ENCODE measurements at regions not wholly inside any gene's neighbourhood (a gene's known extent, or its start where the extent isn't known, plus 50 kb on each side); places are given as distances from the start of the nearest gene placed in this dataset.

- ATAC-seq (no peak), FAIRE-seq (no peak), DNase-seq (ENCODE audit: extremely low read depth in 1 of 4, low spot score in 3 of 4) (no peak)
- in situ Hi-C loops (cut with MboI) (no loop called here), intact Hi-C loops (cut with micrococcal nuclease) (no loop called here)
- Histone ChIP-seq H3K9ac (ENCODE audit: insufficient read depth in 1 of 2, low read depth in 2 of 2, low read length in 2 of 2) (no peak overlapping the region), H3K4me2 (ENCODE audit: insufficient read depth, low read length) (no peak overlapping the region), H3K9me1 (ENCODE audit: control insufficient read depth, insufficient read depth, low read length) (peaks cover 3% of the 10 kb centered on the region), H3K79me2 (ENCODE audit: control insufficient read depth, insufficient read depth, low read length) (peaks cover 28% of the 10 kb centered on the region), H3K4me1 (replicated peaks in 1 of 2; ENCODE audit: control insufficient read depth in 2 of 2, insufficient read depth in 2 of 2, low read length in 2 of 2) (peaks cover 4 to 7% of the 10 kb centered on the region in 2 experiments; a peak in 4 of 5 replicates), H2AFZ (ENCODE audit: low read depth, low read length) (no peak overlapping the region), H3K27me3 (ENCODE audit: control insufficient read depth in 2 of 2, insufficient read depth in 2 of 2, low read length in 2 of 2) (no peaks in the 10 kb centered on the region), H3K27ac (ENCODE audit: extremely low read depth, low read depth, low read length) (no peak overlapping the region), H4K20me1 (replicated peaks; ENCODE audit: control insufficient read depth, insufficient read depth, low read length) (peaks cover 7% of the 10 kb centered on the region; the same call in 1 of the 2 replicates), H3K4me3 (no peak overlapping the region), H3K36me3 (ENCODE audit: control insufficient read depth, insufficient read depth, low read length) (peaks cover 74% of the 10 kb centered on the region; the same call in 2 of the 3 replicates), H3K9me3 (replicated peaks; ENCODE audit: control insufficient read depth, insufficient read depth, low read depth, low read length) (no peaks in the 10 kb centered on the region)
- WGBS (ENCODE audit: insufficient coverage, low coverage, missing lambda C conversion rate): 59% methylated on average over 2 of the region's 2 CpGs
- CTCF ChIA-PET (ENCODE audit: low intra/inter-chr PET ratio): no interaction called here
- TF ChIP-seq MCM3 (IDR thresholded peaks at IDR 0.05) (no peak), SPI1 (IDR thresholded peaks at IDR 0.05; ENCODE audit: borderline replicate concordance, low read depth, low read length) (peak; percentile 84)
- no TSS peak for BruUV-seq (replicated peaks)
- POLR2A ChIA-PET: interaction anchor here (1.2 kb wide), 1 partner anchor 13 kb away, joined by 5 read pairs; no protein-coding TSS in a partner anchor
Observed at GRCh38 chr22:35203583-35203982, 53.7 kb upstream of the HMGXB4 start.

- Histone ChIP-seq H3K4me3 (no peak overlapping the region), H2AFZ (ENCODE audit: low read depth, low read length) (no peak overlapping the region), H3K36me3 (ENCODE audit: control insufficient read depth, insufficient read depth, low read length) (peaks cover 67% of the 10 kb centered on the region; the same call in 2 of the 3 replicates), H3K4me1 (replicated peaks in 1 of 2; ENCODE audit: control insufficient read depth in 2 of 2, insufficient read depth in 2 of 2, low read length in 2 of 2) (peaks cover 14 to 15% of the 10 kb centered on the region in 2 experiments; a peak in 4 of 5 replicates), H4K20me1 (replicated peaks; ENCODE audit: control insufficient read depth, insufficient read depth, low read length) (peaks cover 7% of the 10 kb centered on the region; the same call in 1 of the 2 replicates), H3K9ac (ENCODE audit: insufficient read depth in 1 of 2, low read depth in 2 of 2, low read length in 2 of 2) (no peak overlapping the region), H3K4me2 (ENCODE audit: insufficient read depth, low read length) (no peak overlapping the region), H3K27me3 (ENCODE audit: control insufficient read depth in 2 of 2, insufficient read depth in 2 of 2, low read length in 2 of 2) (no peaks in the 10 kb centered on the region), H3K79me2 (ENCODE audit: control insufficient read depth, insufficient read depth, low read length) (peaks cover 29% of the 10 kb centered on the region), H3K27ac (ENCODE audit: extremely low read depth, low read depth, low read length) (no peak overlapping the region), H3K9me3 (replicated peaks; ENCODE audit: control insufficient read depth, insufficient read depth, low read depth, low read length) (no peaks in the 10 kb centered on the region), H3K9me1 (ENCODE audit: control insufficient read depth, insufficient read depth, low read length) (peaks cover 3% of the 10 kb centered on the region)
- FAIRE-seq: no peak
- no peak for ATAC-seq
- WGBS (ENCODE audit: insufficient coverage, low coverage, missing lambda C conversion rate): 85% methylated on average over 7 of the region's 14 CpGs
- CTCF ChIA-PET (ENCODE audit: low intra/inter-chr PET ratio): interaction anchor here (0.6 kb wide), 1 partner anchor 162 kb away, joined by 3 read pairs; no protein-coding TSS in a partner anchor
- no TSS peak for BruUV-seq (replicated peaks)
- intact Hi-C loops (cut with micrococcal nuclease) (no loop called here), in situ Hi-C loops (cut with MboI) (no loop called here)
- DNase-seq (ENCODE audit: extremely low read depth in 1 of 4, low spot score in 3 of 4): no peak
- POLR2A ChIA-PET: interaction anchor here (0.7 to 1.6 kb wide), 4 partner anchors 9 to 25 kb away, joined by 3 to 6 read pairs (median 4); no protein-coding TSS in a partner anchor
- TF ChIP-seq ZBTB1 (CRISPR knock-in tag; IDR thresholded peaks at IDR 0.05; ENCODE audit: borderline replicate concordance, low read depth) (no peak), ZNF12 (CRISPR knock-in tag; IDR thresholded peaks at IDR 0.05) (no peak), ZBTB33 (CRISPR knock-in tag; IDR thresholded peaks at IDR 0.05) (no peak), POLR3G (IDR thresholded peaks at IDR 0.05; ENCODE audit: extremely low read depth, insufficient read length, insufficient replicate concordance) (no peak), ZNF24 (IDR thresholded peaks at IDR 0.05) (no peak), SNRNP70 (optimal IDR thresholded peaks at IDR 0.05; ENCODE audit: low read depth, low read length) (no peak), FUS (optimal IDR thresholded peaks at IDR 0.05; ENCODE audit: low read depth, low read length) (no peak), NFIC (IDR thresholded peaks at IDR 0.05) (no peak), MTA1 (IDR thresholded peaks at IDR 0.05; ENCODE audit: borderline replicate concordance) (no peak), NR3C1 (CRISPR knock-in tag; IDR thresholded peaks at IDR 0.05) (no peak)
Observed at GRCh38 chr22:35204807-35205775, 52.2 kb upstream of the HMGXB4 start.
